ENCODE measurements at regions not wholly inside any gene's neighbourhood (a gene's known extent, or its start where the extent isn't known, plus 50 kb on each side); places are given as distances from the start of the nearest gene placed in this dataset.

DNA sequence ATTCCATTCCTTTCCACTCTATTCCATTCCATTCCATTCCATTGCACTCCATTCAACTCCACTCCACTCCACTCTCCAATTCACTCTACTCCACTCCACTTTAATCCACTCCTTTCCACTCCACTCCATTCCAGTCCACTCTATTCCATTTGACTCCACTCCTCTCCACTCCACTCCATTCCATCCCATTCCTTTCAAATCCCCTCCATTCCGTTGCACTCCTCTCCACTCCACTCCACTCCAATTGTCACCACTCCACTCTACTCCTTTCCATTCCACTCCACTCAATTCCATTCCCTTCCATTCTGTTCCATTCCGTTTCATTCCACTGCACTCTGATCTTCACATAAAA lies 2563.7 kb upstream of the TPTE start:
- TF ChIP-seq POLR2A (IDR thresholded peaks at IDR 0.05) (no peak), POLR2AphosphoS5 (IDR thresholded peaks at IDR 0.05) (no peak)
- TF ChIP-seq, protein P1, sequence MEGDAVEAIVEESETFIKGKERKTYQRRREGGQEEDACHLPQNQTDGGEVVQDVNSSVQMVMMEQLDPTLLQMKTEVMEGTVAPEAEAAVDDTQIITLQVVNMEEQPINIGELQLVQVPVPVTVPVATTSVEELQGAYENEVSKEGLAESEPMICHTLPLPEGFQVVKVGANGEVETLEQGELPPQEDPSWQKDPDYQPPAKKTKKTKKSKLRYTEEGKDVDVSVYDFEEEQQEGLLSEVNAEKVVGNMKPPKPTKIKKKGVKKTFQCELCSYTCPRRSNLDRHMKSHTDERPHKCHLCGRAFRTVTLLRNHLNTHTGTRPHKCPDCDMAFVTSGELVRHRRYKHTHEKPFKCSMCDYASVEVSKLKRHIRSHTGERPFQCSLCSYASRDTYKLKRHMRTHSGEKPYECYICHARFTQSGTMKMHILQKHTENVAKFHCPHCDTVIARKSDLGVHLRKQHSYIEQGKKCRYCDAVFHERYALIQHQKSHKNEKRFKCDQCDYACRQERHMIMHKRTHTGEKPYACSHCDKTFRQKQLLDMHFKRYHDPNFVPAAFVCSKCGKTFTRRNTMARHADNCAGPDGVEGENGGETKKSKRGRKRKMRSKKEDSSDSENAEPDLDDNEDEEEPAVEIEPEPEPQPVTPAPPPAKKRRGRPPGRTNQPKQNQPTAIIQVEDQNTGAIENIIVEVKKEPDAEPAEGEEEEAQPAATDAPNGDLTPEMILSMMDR (IDR thresholded peaks at IDR 0.05): no peak
- Histone ChIP-seq H3K4me1 (no peaks in the 10 kb centered on the region), H3K4me3 (no peak overlapping the region), H3K36me3 (no peaks in the 10 kb centered on the region), H3K27me3 (no peaks in the 10 kb centered on the region), H3K27ac (no peak overlapping the region), H3K9me3 (peaks cover 77 to 95% of the 10 kb centered on the region in 2 donors)
- DNase-seq (ENCODE audit: low spot score in 2 of 2): no peak
- intact Hi-C loops (cut with DNase I; ENCODE audit: low total_unique reads): no loop called here
